WTC11 (cell line): ENCODE measurements at regions not wholly inside any gene's neighbourhood (a gene's known extent, or its start where the extent isn't known, plus 50 kb on each side); places are given as distances from the start of the nearest gene placed in this dataset.

ENCODE experiments used
- ATAC-seq: fragments of 200-7000 bp; cut with Tn5 transposase; 2 replicates; pipeline ENCODE4 v1.10.0; 2021; ENCODE audit warnings: mild to moderate bottlenecking, moderate library complexity
- CTCF ChIA-PET: fragments of 300-600 bp; sonication (Branson Sonifier 250); formaldehyde crosslinking; loops from one replicate; lab custom pipeline; 2021; ENCODE audit warnings: antibody characterized with exemption; lab: Charles Lee
- POLR2A ChIA-PET: fragments of 350-600 bp; sonication (Branson Sonifier 250); formaldehyde crosslinking; loops from one replicate; lab custom pipeline; 2021; ENCODE audit warnings: antibody characterized with exemption; lab: Charles Lee
- DNase-seq: peaks from one replicate; pipeline ENCODE4 v3.0.0; 2021; ENCODE audit warnings: low spot score
- H3K27ac Mint-ChIP-seq: 2 replicates; pipeline ENCODE4 v1.8.0; 2021; ENCODE audit warnings: mixed read lengths
- H3K27me3 Mint-ChIP-seq: 2 replicates; pipeline ENCODE4 v1.8.0; 2021; ENCODE audit warnings: low read depth, mild to moderate bottlenecking, moderate library complexity, mixed read lengths
- H3K36me3 Mint-ChIP-seq: 2 replicates; pipeline ENCODE4 v1.8.0; 2021; ENCODE audit warnings: mixed read lengths
- H3K4me1 Mint-ChIP-seq: 2 replicates; pipeline ENCODE4 v1.8.0; 2022; ENCODE audit warnings: mixed read lengths
- H3K4me3 Mint-ChIP-seq: 2 replicates; pipeline ENCODE4 v1.8.0; 2021; ENCODE audit warnings: mild to moderate bottlenecking, moderate library complexity, mixed read lengths
- H3K9me3 Mint-ChIP-seq: 2 replicates; pipeline ENCODE4 v1.8.0; 2021; ENCODE audit warnings: mixed read lengths
- CBFB ChIP-seq: sonication (generic); formaldehyde crosslinking; IDR thresholded peaks from 2 replicates; pipeline ENCODE4 v1.8.1; 2022; ENCODE audit warnings: mild to moderate bottlenecking, low read depth, missing genetic modification reagents
- EMX1 ChIP-seq: fragments of 250-450 bp; sonication (Bioruptor Pico); IDR thresholded peaks from 2 replicates; pipeline ENCODE4 v1.8.0; 2021; ENCODE audit warnings: mild to moderate bottlenecking
- JAZF1 ChIP-seq: fragments of 250-450 bp; sonication (Bioruptor Pico); IDR thresholded peaks from 2 replicates; pipeline ENCODE4 v1.9.0; 2021; ENCODE audit warnings: moderate library complexity, mild to moderate bottlenecking, inconsistent platforms
- OVOL2 ChIP-seq: fragments of 250-450 bp; sonication (Bioruptor Pico); IDR thresholded peaks from 2 replicates; pipeline ENCODE4 v1.9.0; 2021; ENCODE audit warnings: mild to moderate bottlenecking, borderline replicate concordance
- PRRX2 ChIP-seq: fragments of 250-450 bp; sonication (Bioruptor Pico); IDR thresholded peaks from 2 replicates; pipeline ENCODE4 v1.8.0; 2021; ENCODE audit warnings: mild to moderate bottlenecking
- TEAD4 ChIP-seq: sonication (generic); formaldehyde crosslinking; IDR thresholded peaks from 2 replicates; pipeline ENCODE4 v1.8.0; 2022; ENCODE audit warnings: mild to moderate bottlenecking, missing genetic modification reagents
- ZNF671 ChIP-seq: fragments of 250-450 bp; sonication (Bioruptor Pico); IDR thresholded peaks from 2 replicates; pipeline ENCODE4 v1.8.0; 2021; ENCODE audit warnings: mild to moderate bottlenecking
- TF ChIP-seq, protein P1 (sequence below): sonication (generic); formaldehyde crosslinking; IDR thresholded peaks from 2 replicates; pipeline ENCODE4 v1.8.0; 2022; ENCODE audit warnings: mild to moderate bottlenecking, missing genetic modification reagents
- TF ChIP-seq, protein P2 (sequence below): sonication (generic); formaldehyde crosslinking; conservative IDR thresholded peaks from 2 replicates; pipeline ENCODE4 v1.8.1; 2023; ENCODE audit warnings: mild to moderate bottlenecking, low read depth, missing genetic modification reagents, moderate library complexity
- TF ChIP-seq, protein P3 (sequence below): sonication (generic); formaldehyde crosslinking; IDR thresholded peaks from 2 replicates; pipeline ENCODE4 v1.8.1; 2023; ENCODE audit warnings: mild to moderate bottlenecking, missing genetic modification reagents
- TF ChIP-seq, protein P4 (sequence below): fragments of 250-450 bp; sonication (Bioruptor Pico); IDR thresholded peaks from 2 replicates; pipeline ENCODE4 v1.8.0; 2021; ENCODE audit warnings: mild to moderate bottlenecking
- TF ChIP-seq, protein P5 (sequence below): sonication (generic); formaldehyde crosslinking; IDR thresholded peaks from 2 replicates; pipeline ENCODE4 v1.8.0; 2022; ENCODE audit warnings: mild to moderate bottlenecking, missing genetic modification reagents
- TF ChIP-seq, protein P6 (sequence below): sonication (generic); formaldehyde crosslinking; IDR thresholded peaks from 2 replicates; pipeline ENCODE4 v1.8.1; 2023; ENCODE audit warnings: mild to moderate bottlenecking, missing genetic modification reagents, moderate library complexity
- TF ChIP-seq, protein P7 (sequence below): sonication (generic); formaldehyde crosslinking; IDR thresholded peaks from 2 replicates; pipeline ENCODE4 v1.8.0; 2023; ENCODE audit warnings: missing genetic modification reagents, mild to moderate bottlenecking, borderline replicate concordance

DNA sequence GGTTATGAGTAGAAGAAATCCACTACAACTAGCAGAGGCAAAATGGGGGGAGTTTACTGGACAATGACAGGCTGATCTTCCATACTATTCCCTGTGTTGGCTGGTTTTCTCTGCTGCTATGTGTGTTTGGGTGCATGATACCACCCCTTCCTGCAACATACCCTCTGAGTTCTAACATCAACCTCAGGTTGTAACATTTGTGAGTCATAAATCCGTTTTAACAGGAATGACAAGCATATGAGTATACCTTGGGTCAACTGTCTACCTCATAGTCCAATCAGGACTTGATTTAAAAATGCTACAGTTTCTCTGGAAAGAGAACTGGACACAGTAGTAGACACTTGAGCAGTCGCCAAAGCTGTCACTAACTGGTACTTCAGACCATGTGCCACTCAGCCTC is 422.9 kb downstream of the KCTD12 start:
- TF ChIP-seq, protein P1, sequence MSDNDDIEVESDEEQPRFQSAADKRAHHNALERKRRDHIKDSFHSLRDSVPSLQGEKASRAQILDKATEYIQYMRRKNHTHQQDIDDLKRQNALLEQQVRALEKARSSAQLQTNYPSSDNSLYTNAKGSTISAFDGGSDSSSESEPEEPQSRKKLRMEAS (CRISPR knock-in tag): no peak

DNA sequence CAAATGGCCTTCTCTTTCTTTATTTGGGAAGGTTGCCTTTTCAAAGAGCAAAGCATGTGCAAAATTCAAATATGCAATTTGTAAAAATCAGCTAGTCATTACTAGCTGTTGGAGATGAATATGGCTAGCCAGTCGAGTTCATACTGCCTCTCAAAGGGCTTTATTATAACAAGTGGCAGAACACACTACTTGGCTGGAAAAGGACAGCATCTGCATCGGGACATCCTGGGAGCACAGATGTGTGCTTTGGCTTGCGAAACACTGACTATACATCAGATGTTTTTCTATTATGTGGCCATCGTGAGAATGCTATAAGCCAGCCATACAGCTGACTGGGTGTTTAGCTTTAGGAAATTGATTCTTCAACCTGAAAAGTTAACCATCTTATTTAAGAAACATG is 424.2 kb downstream of the KCTD12 start:
- Mint-ChIP-seq H3K4me1 (peaks cover 5% of the 10 kb centered on the region), H3K4me3 (no peak overlapping the region), H3K27me3 (no peaks in the 10 kb centered on the region), H3K36me3 (no peaks in the 10 kb centered on the region), H3K9me3 (peaks cover 3% of the 10 kb centered on the region; the same call in 1 of the 2 replicates), H3K27ac (no peak overlapping the region)
- DNase-seq (no peak), ATAC-seq (no peak)
- TF ChIP-seq ZNF671: no peak
- TF ChIP-seq, protein P2, sequence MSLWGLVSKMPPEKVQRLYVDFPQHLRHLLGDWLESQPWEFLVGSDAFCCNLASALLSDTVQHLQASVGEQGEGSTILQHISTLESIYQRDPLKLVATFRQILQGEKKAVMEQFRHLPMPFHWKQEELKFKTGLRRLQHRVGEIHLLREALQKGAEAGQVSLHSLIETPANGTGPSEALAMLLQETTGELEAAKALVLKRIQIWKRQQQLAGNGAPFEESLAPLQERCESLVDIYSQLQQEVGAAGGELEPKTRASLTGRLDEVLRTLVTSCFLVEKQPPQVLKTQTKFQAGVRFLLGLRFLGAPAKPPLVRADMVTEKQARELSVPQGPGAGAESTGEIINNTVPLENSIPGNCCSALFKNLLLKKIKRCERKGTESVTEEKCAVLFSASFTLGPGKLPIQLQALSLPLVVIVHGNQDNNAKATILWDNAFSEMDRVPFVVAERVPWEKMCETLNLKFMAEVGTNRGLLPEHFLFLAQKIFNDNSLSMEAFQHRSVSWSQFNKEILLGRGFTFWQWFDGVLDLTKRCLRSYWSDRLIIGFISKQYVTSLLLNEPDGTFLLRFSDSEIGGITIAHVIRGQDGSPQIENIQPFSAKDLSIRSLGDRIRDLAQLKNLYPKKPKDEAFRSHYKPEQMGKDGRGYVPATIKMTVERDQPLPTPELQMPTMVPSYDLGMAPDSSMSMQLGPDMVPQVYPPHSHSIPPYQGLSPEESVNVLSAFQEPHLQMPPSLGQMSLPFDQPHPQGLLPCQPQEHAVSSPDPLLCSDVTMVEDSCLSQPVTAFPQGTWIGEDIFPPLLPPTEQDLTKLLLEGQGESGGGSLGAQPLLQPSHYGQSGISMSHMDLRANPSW (CRISPR knock-in tag): no peak
- TF ChIP-seq, protein P3, sequence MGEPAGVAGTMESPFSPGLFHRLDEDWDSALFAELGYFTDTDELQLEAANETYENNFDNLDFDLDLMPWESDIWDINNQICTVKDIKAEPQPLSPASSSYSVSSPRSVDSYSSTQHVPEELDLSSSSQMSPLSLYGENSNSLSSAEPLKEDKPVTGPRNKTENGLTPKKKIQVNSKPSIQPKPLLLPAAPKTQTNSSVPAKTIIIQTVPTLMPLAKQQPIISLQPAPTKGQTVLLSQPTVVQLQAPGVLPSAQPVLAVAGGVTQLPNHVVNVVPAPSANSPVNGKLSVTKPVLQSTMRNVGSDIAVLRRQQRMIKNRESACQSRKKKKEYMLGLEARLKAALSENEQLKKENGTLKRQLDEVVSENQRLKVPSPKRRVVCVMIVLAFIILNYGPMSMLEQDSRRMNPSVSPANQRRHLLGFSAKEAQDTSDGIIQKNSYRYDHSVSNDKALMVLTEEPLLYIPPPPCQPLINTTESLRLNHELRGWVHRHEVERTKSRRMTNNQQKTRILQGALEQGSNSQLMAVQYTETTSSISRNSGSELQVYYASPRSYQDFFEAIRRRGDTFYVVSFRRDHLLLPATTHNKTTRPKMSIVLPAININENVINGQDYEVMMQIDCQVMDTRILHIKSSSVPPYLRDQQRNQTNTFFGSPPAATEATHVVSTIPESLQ (CRISPR knock-in tag): no peak
- no peak for TF ChIP-seq EMX1
- no peak for TF ChIP-seq CBFB (CRISPR knock-in tag)
- TF ChIP-seq, protein P4, sequence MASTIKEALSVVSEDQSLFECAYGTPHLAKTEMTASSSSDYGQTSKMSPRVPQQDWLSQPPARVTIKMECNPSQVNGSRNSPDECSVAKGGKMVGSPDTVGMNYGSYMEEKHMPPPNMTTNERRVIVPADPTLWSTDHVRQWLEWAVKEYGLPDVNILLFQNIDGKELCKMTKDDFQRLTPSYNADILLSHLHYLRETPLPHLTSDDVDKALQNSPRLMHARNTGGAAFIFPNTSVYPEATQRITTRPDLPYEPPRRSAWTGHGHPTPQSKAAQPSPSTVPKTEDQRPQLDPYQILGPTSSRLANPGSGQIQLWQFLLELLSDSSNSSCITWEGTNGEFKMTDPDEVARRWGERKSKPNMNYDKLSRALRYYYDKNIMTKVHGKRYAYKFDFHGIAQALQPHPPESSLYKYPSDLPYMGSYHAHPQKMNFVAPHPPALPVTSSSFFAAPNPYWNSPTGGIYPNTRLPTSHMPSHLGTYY (CRISPR knock-in tag): no peak
- no peak for TF ChIP-seq TEAD4 (CRISPR knock-in tag)
- TF ChIP-seq, protein P5, sequence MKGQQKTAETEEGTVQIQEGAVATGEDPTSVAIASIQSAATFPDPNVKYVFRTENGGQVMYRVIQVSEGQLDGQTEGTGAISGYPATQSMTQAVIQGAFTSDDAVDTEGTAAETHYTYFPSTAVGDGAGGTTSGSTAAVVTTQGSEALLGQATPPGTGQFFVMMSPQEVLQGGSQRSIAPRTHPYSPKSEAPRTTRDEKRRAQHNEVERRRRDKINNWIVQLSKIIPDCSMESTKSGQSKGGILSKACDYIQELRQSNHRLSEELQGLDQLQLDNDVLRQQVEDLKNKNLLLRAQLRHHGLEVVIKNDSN (CRISPR knock-in tag): no peak
- TF ChIP-seq, protein P6, sequence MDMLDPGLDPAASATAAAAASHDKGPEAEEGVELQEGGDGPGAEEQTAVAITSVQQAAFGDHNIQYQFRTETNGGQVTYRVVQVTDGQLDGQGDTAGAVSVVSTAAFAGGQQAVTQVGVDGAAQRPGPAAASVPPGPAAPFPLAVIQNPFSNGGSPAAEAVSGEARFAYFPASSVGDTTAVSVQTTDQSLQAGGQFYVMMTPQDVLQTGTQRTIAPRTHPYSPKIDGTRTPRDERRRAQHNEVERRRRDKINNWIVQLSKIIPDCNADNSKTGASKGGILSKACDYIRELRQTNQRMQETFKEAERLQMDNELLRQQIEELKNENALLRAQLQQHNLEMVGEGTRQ: no peak
- TF ChIP-seq, protein P7, sequence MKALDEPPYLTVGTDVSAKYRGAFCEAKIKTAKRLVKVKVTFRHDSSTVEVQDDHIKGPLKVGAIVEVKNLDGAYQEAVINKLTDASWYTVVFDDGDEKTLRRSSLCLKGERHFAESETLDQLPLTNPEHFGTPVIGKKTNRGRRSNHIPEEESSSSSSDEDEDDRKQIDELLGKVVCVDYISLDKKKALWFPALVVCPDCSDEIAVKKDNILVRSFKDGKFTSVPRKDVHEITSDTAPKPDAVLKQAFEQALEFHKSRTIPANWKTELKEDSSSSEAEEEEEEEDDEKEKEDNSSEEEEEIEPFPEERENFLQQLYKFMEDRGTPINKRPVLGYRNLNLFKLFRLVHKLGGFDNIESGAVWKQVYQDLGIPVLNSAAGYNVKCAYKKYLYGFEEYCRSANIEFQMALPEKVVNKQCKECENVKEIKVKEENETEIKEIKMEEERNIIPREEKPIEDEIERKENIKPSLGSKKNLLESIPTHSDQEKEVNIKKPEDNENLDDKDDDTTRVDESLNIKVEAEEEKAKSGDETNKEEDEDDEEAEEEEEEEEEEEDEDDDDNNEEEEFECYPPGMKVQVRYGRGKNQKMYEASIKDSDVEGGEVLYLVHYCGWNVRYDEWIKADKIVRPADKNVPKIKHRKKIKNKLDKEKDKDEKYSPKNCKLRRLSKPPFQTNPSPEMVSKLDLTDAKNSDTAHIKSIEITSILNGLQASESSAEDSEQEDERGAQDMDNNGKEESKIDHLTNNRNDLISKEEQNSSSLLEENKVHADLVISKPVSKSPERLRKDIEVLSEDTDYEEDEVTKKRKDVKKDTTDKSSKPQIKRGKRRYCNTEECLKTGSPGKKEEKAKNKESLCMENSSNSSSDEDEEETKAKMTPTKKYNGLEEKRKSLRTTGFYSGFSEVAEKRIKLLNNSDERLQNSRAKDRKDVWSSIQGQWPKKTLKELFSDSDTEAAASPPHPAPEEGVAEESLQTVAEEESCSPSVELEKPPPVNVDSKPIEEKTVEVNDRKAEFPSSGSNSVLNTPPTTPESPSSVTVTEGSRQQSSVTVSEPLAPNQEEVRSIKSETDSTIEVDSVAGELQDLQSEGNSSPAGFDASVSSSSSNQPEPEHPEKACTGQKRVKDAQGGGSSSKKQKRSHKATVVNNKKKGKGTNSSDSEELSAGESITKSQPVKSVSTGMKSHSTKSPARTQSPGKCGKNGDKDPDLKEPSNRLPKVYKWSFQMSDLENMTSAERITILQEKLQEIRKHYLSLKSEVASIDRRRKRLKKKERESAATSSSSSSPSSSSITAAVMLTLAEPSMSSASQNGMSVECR (CRISPR knock-in tag): no peak
- no peak for TF ChIP-seq JAZF1 (CRISPR knock-in tag)
- TF ChIP-seq PRRX2 (CRISPR knock-in tag): no peak
- no peak for TF ChIP-seq OVOL2 (CRISPR knock-in tag)
- CTCF ChIA-PET: no interaction called here
- POLR2A ChIA-PET: no interaction called here

More for the DNA sequence above, 422.9 kb downstream of the KCTD12 start:
- H3K4me3 Mint-ChIP-seq: no peak overlapping the region
- H3K36me3 Mint-ChIP-seq: no peaks in the 10 kb centered on the region
- CTCF ChIA-PET: no interaction called here
- DNase-seq (no peak), ATAC-seq (no peak)
- POLR2A ChIA-PET: no interaction called here
- H3K27me3 Mint-ChIP-seq: no peaks in the 10 kb centered on the region
- H3K9me3 Mint-ChIP-seq: peaks cover 3% of the 10 kb centered on the region; the same call in 1 of the 2 replicates
- H3K27ac Mint-ChIP-seq: no peak overlapping the region
- H3K4me1 Mint-ChIP-seq: peaks cover 13% of the 10 kb centered on the region
